ENCODE measurements at regions not wholly inside any gene's neighbourhood (a gene's known extent, or its start where the extent isn't known, plus 50 kb on each side); places are given as distances from the start of the nearest gene placed in this dataset.

GRCh38 chr12:107226126-107226525, 132.8 kb upstream of the CRY1 start:
- DNase-seq: no peak

- DNase-seq: no peak
Observed at GRCh38 chr12:107228076-107228475, 134.7 kb upstream of the CRY1 start.

- no peak for DNase-seq
Observed at GRCh38 chr12:107229827-107230226, 136.5 kb upstream of the CRY1 start.

GRCh38 chr12:107231303-107231702, 138.0 kb upstream of the CRY1 start:
- no peak for DNase-seq

- DNase-seq: no peak
Observed at GRCh38 chr12:107233551-107233950, 140.2 kb upstream of the CRY1 start.

- no peak for DNase-seq
Observed at GRCh38 chr12:107235600-107235999, 142.3 kb upstream of the CRY1 start.

GRCh38 chr12:107236824-107237511, 143.6 kb upstream of the CRY1 start:
- no peak for DNase-seq

- no peak for DNase-seq
Observed at GRCh38 chr12:107238296-107238695, 144.9 kb upstream of the CRY1 start.

GRCh38 chr12:107241411-107241810, 148.1 kb upstream of the CRY1 start:
- no peak for DNase-seq

- DNase-seq: no peak
Observed at GRCh38 chr12:107242189-107242588, 148.8 kb upstream of the CRY1 start.

- DNase-seq: no peak
Observed at GRCh38 chr12:107243341-107243740, 150.0 kb upstream of the CRY1 start.

- no peak for DNase-seq
Observed at GRCh38 chr12:107244584-107244983, 151.2 kb upstream of the CRY1 start.

GRCh38 chr12:107247650-107248049, 154.3 kb upstream of the CRY1 start:
- no peak for DNase-seq

GRCh38 chr12:107248187-107248586, 154.8 kb upstream of the CRY1 start:
- DNase-seq: no peak

GRCh38 chr12:107251288-107251687, 157.9 kb upstream of the CRY1 start:
- no peak for DNase-seq

- no peak for DNase-seq
Observed at GRCh38 chr12:107253361-107253760, 160.0 kb upstream of the CRY1 start.

GRCh38 chr12:107254258-107254856, 161.0 kb upstream of the CRY1 start:
- no peak for DNase-seq

GRCh38 chr12:107258780-107259179, 165.4 kb upstream of the CRY1 start:
- no peak for DNase-seq

- no peak for DNase-seq
Observed at GRCh38 chr12:107263980-107264379, 170.6 kb upstream of the CRY1 start.

- DNase-seq: no peak
Observed at GRCh38 chr12:107264667-107265066, 171.3 kb upstream of the CRY1 start.

GRCh38 chr12:107267604-107268003, 174.3 kb upstream of the CRY1 start:
- DNase-seq: no peak

- no peak for DNase-seq
Observed at GRCh38 chr12:107271523-107271922, 178.2 kb upstream of the CRY1 start.

GRCh38 chr12:107275530-107275929, 182.2 kb upstream of the CRY1 start:
- no peak for DNase-seq

GRCh38 chr12:107277855-107278254, 184.5 kb upstream of the CRY1 start:
- no peak for DNase-seq

GRCh38 chr12:107282628-107283027, 189.3 kb upstream of the CRY1 start:
- DNase-seq: no peak

All from CD4-positive, alpha-beta T cell treated with Interleukin-12 subunit alpha and Interleukin-12 subunit beta, for 1 hour (primary cell).